K562 (cell line): ENCODE measurements at regions not wholly inside any gene's neighbourhood (a gene's known extent, or its start where the extent isn't known, plus 50 kb on each side); places are given as distances from the start of the nearest gene placed in this dataset.

Experiments
- ATAC-seq: fragments of 200-7000 bp; cut with Tn5 transposase; 3 replicates; pipeline ENCODE4 v1.9.1; 2020; ENCODE audit warnings: moderate library complexity
- BruUV-seq: library from RNA; stranded (reverse); fragments of 400-500 nt; replicated peaks from 2 replicates; lab custom pipeline; 2021; lab: Mats Ljungman, UMichigan
- CTCF ChIA-PET: fragments of 300-600 bp; formaldehyde crosslinking; extraction: SDS; loops from one replicate; lab custom pipeline; 2021; ENCODE audit warnings: low intra/inter-chr PET ratio; lab: Yijun Ruan, JAX
- POLR2A ChIA-PET: fragments of 300-600, 350-650 bp; sonication (Branson Sonifier 250); formaldehyde crosslinking; extraction: SDS; loops from one replicate; lab custom pipeline; 2021; ENCODE audit warnings: antibody characterized with exemption, inconsistent platforms; lab: Yijun Ruan, JAX
- DNase-seq, 4 experiments: peaks; one replicate each; pipeline versions ENCODE4 v3.0.0 to v3.0.0-alpha.2; 2011 to 2018; ENCODE audit warnings: low spot score in 3 of 4, mixed read lengths in 3 of 4; ENCODE audit errors: extremely low read depth in 1 of 4
- FAIRE-seq: peaks from 2 replicates; lab custom pipeline; 2011; peaks lifted over from hg19 to GRCh38; lab: Jason Lieb, UNC
- H2AFZ ChIP-seq: 2 replicates; pipeline ENCODE4 v1.6.0; 2011; ENCODE audit warnings: low read depth, low read length, control low read depth, inconsistent platforms
- H3K27ac ChIP-seq: fragments of 200-600 bp; 3 replicates; pipeline ENCODE4 v1.8.0; 2011; ENCODE audit warnings: low read depth, mild to moderate bottlenecking, control low read depth, inconsistent platforms, low read length, moderate library complexity, mixed read lengths; ENCODE audit errors: extremely low read depth
- H3K27me3 ChIP-seq, 2 experiments: fragments of 300-600 bp in 1 of 2; 2 replicates in 1 of 2; 3 replicates in 1 of 2; pipeline versions ENCODE4 v1.6.0 to v1.8.0; 2011; ENCODE audit warnings: inconsistent platforms in 2 of 2, low read length in 2 of 2, mild to moderate bottlenecking in 1 of 2, mixed read lengths in 1 of 2, moderate library complexity in 1 of 2; ENCODE audit not compliant: control insufficient read depth in 2 of 2, insufficient read depth in 2 of 2
- H3K36me3 ChIP-seq: fragments of 300-600 bp; 3 replicates; pipeline ENCODE4 v1.8.0; 2011; ENCODE audit warnings: mild to moderate bottlenecking, low read length, inconsistent platforms; ENCODE audit not compliant: control insufficient read depth, insufficient read depth
- H3K4me1 ChIP-seq, 2 experiments: fragments of 200-600 bp in 1 of 2; replicated peaks in 1 of 2; 2 replicates in 1 of 2; 3 replicates in 1 of 2; pipeline versions ENCODE4 v1.5.1 to v1.8.0; 2011; ENCODE audit warnings: inconsistent platforms in 2 of 2, low read length in 2 of 2, mild to moderate bottlenecking in 1 of 2, mixed read lengths in 1 of 2, moderate library complexity in 1 of 2; ENCODE audit not compliant: control insufficient read depth in 2 of 2, insufficient read depth in 2 of 2
- H3K4me2 ChIP-seq: 2 replicates; pipeline ENCODE4 v1.6.1; 2011; ENCODE audit warnings: low read length, control low read depth, inconsistent platforms, mixed read lengths; ENCODE audit not compliant: insufficient read depth
- H3K4me3 ChIP-seq: fragments of 200-600 bp; sonication (generic), shearing (Covaris generic); 2 replicates; pipeline ENCODE4 v1.5.1; 2016; ENCODE audit warnings: control low read depth, inconsistent platforms
- H3K79me2 ChIP-seq: fragments of 200-600 bp; 3 replicates; pipeline ENCODE4 v1.8.0; 2011; ENCODE audit warnings: low read length, inconsistent platforms; ENCODE audit not compliant: control insufficient read depth, insufficient read depth
- H3K9ac ChIP-seq, 2 experiments: 2 replicates each; pipeline versions ENCODE4 v1.6.0 to v1.6.1; 2011; ENCODE audit warnings: low read depth in 2 of 2, low read length in 2 of 2, control low read depth in 1 of 2, inconsistent platforms in 1 of 2, mild to moderate bottlenecking in 1 of 2, mixed read lengths in 1 of 2; ENCODE audit not compliant: insufficient read depth in 1 of 2
- H3K9me1 ChIP-seq: one replicate; pipeline ENCODE4 v1.6.0; 2011; ENCODE audit warnings: inconsistent platforms, mild to moderate bottlenecking, low read length, moderate library complexity; ENCODE audit not compliant: control insufficient read depth, insufficient read depth
- H3K9me3 ChIP-seq: replicated peaks from 2 replicates; pipeline ENCODE4 v1.5.1; 2011; ENCODE audit warnings: low read depth, low read length, inconsistent platforms; ENCODE audit not compliant: control insufficient read depth, insufficient read depth
- H4K20me1 ChIP-seq: replicated peaks from 2 replicates; pipeline ENCODE4 v1.6.1; 2011; ENCODE audit warnings: low read length, inconsistent platforms, mixed read lengths; ENCODE audit not compliant: control insufficient read depth, insufficient read depth
- ASH1L ChIP-seq: fragments of 450-650 bp; IDR thresholded peaks from 2 replicates; pipeline ENCODE4 v1.6.1; 2018; ENCODE audit warnings: borderline replicate concordance, mild to moderate bottlenecking, low read depth; ENCODE audit not compliant: partially characterized antibody
- RBBP5 ChIP-seq: fragments of 200-600 bp; sonication (generic); IDR thresholded peaks from 2 replicates; pipeline ENCODE4 v1.6.1; 2012; ENCODE audit warnings: borderline replicate concordance, mild to moderate bottlenecking, low read length, control low read depth, inconsistent platforms; ENCODE audit not compliant: insufficient read depth, poor library complexity, severe bottlenecking
- RBM39 ChIP-seq: fragments of 200-400 bp; formaldehyde crosslinking; optimal IDR thresholded peaks from 2 replicates; pipeline ENCODE3; 2018; ENCODE audit warnings: low read depth, low read length
- ZNF263 ChIP-seq: sonication (generic); formaldehyde crosslinking; IDR thresholded peaks from 2 replicates; pipeline ENCODE4 v1.8.0; 2022; ENCODE audit warnings: mild to moderate bottlenecking, missing genetic modification reagents, borderline replicate concordance
- WGBS: fragments of 100-300 bp; shearing (Covaris generic); methylation state at CpG from one replicate; pipeline ENCODE4 v1.1.6; 2016; ENCODE audit warnings: low coverage, mixed read lengths; ENCODE audit not compliant: insufficient coverage; ENCODE audit errors: missing lambda C conversion rate; 5-methylcytosine and 5-hydroxymethylcytosine counted together
- in situ Hi-C: fragments of 300-500 bp; cut with MboI; formaldehyde crosslinking; loops from 4 replicates; pipeline ENCODE4 v1.15.0; 2018; ENCODE audit warnings: inconsistent platforms, mixed read lengths
- intact Hi-C: fragments of 100-400 bp; cut with micrococcal nuclease; formaldehyde crosslinking; loops from 2 replicates; pipeline ENCODE4 v1.14.2; 2022
- TF ChIP-seq, protein P1 (sequence below): fragments of 200-400 bp; formaldehyde crosslinking; IDR thresholded peaks from 2 replicates; pipeline ENCODE4 v1.6.1; 2017; ENCODE audit warnings: mild to moderate bottlenecking, low read depth, low read length, moderate library complexity
- TF ChIP-seq, protein P2 (sequence below): fragments of 250-450 bp; sonication (Bioruptor Pico); IDR thresholded peaks from 2 replicates; pipeline ENCODE4 v1.8.0; 2021; ENCODE audit warnings: mild to moderate bottlenecking, moderate library complexity

DNA sequence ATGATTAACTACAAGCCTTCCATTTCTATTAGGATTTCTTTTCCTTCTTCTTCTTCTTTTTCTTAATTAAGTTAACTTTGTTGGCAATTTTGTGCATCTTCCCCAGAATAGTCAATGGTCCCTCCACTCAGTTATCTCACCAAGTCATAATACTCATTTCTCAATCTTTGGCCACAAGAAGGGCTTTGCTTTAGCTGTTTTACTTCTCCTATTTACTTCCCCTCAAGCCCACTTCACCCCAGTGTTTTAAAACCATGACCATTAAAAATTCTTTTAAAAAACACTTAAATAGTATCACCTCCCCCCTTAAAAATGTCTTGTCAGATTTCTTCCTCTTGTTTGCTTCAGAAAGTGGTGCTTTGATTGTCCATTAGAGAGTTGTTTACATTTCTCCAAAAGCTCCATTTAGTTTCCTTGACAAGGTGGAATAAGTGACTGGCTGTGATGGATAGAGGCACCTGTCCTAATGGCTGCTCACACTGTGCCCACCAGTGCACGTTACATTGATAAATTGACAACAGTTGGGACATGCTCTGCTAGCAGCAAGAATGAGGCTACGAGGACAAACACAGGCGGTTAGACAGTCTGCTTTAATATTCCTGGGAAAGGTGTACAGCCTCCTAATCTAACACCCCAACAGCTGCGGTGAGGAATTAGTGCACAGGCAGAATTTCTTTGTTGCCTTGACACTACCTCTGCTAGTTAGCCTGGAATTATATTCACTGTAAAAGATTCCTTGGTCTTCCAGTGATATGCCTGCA is 354.7 kb downstream of the LMO4 start (continued):
- TF ChIP-seq, protein P1, sequence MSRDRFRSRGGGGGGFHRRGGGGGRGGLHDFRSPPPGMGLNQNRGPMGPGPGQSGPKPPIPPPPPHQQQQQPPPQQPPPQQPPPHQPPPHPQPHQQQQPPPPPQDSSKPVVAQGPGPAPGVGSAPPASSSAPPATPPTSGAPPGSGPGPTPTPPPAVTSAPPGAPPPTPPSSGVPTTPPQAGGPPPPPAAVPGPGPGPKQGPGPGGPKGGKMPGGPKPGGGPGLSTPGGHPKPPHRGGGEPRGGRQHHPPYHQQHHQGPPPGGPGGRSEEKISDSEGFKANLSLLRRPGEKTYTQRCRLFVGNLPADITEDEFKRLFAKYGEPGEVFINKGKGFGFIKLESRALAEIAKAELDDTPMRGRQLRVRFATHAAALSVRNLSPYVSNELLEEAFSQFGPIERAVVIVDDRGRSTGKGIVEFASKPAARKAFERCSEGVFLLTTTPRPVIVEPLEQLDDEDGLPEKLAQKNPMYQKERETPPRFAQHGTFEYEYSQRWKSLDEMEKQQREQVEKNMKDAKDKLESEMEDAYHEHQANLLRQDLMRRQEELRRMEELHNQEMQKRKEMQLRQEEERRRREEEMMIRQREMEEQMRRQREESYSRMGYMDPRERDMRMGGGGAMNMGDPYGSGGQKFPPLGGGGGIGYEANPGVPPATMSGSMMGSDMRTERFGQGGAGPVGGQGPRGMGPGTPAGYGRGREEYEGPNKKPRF, result no peak
- TF ChIP-seq RBM39, result no peak
- TF ChIP-seq, protein P2, sequence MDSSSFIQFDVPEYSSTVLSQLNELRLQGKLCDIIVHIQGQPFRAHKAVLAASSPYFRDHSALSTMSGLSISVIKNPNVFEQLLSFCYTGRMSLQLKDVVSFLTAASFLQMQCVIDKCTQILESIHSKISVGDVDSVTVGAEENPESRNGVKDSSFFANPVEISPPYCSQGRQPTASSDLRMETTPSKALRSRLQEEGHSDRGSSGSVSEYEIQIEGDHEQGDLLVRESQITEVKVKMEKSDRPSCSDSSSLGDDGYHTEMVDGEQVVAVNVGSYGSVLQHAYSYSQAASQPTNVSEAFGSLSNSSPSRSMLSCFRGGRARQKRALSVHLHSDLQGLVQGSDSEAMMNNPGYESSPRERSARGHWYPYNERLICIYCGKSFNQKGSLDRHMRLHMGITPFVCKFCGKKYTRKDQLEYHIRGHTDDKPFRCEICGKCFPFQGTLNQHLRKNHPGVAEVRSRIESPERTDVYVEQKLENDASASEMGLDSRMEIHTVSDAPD (CRISPR knock-in tag), result no peak

DNA sequence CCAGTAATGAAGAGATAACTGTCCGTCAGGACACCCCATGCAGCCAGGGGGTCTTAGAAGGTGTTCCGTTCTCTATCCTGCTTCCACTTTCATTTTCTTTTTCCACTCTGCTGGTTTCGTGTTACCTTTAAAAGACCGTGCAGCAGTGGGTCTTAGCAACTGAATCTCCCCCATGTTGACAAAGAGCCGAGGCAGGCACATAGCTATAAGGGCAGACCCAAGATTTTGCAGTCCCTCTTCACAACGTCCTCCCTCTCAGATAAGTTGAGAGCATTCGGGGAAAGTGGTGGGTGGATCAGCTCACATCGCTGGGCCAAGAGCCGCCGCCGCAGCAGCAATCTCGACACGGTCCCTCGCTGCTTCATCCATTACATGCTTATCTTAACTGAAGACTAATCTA is 355.5 kb downstream of the LMO4 start:
- 0% methylated on average over 11 of the region's 14 CpGs for WGBS
- Histone ChIP-seq H3K36me3 (no peaks in the 10 kb centered on the region), H3K4me1 (no peaks in the 10 kb centered on the region), H3K27me3 (no peaks in the 10 kb centered on the region), H2AFZ (0 out of 2 replicates have a peak overlapping the region, but pooled peaks have one; percentile 7), H3K9me3 (no peaks in the 10 kb centered on the region), H3K4me2 (peak overlapping the region; percentile 16; the same call in 1 of the 2 replicates), H4K20me1 (no peaks in the 10 kb centered on the region), H3K9ac (no peak overlapping the region), H3K9me1 (no peaks in the 10 kb centered on the region), H3K4me3 (no peak overlapping the region), H3K79me2 (no peaks in the 10 kb centered on the region), H3K27ac (no peak overlapping the region)
- FAIRE-seq (no peak), ATAC-seq (peak; percentile 21; the same call in 1 of the 3 replicates), DNase-seq (peak in 1 of 4 experiments; percentile 16)
- ChIA-PET CTCF (no interaction called here), POLR2A (interaction anchor here (1.0 kb wide), 1 partner anchor 206 kb away, joined by 3 read pairs; no protein-coding TSS in a partner anchor)
- intact Hi-C loops (no loop called here), in situ Hi-C loops (no loop called here)
- no TSS peak for BruUV-seq
- no peak for TF ChIP-seq ASH1L
- peak; percentile 38 for TF ChIP-seq RBBP5
- 0 out of 2 replicates have a peak, but pooled peaks have one; percentile 27 for TF ChIP-seq ZNF263
